ENCODE measurements at regions not wholly inside any gene's neighbourhood (a gene's known extent, or its start where the extent isn't known, plus 50 kb on each side); places are given as distances from the start of the nearest gene placed in this dataset.
"Not testable (repeated sequence)": the region's sequence is repeated elsewhere in the genome, so short reads cannot be mapped to it uniquely, and the experiment has no call there.

- no peaks in the 10 kb centered on the region for H3K27me3 ChIP-seq (ENCODE audit: control insufficient read depth, insufficient read depth, low read length)
- H3K4me1 ChIP-seq (ENCODE audit: control insufficient read depth, insufficient read depth, low read length) = no peaks in the 10 kb centered on the region
- H3K4me3 ChIP-seq (ENCODE audit: low read length) = no peak overlapping the region
- DNase-seq = no peak
- no peaks in the 10 kb centered on the region for H3K36me3 ChIP-seq (ENCODE audit: control insufficient read depth, insufficient read depth, low read length)
- no CpG with 5 or more reads among the region's 3 CpGs for WGBS (ENCODE audit: insufficient coverage, low lambda C conversion rate)
- H3K9me3 ChIP-seq (ENCODE audit: control insufficient read depth, low read depth, low read length) = no peaks in the 10 kb centered on the region
- H3K27ac ChIP-seq (ENCODE audit: low read length) = no peak overlapping the region
Measured at GRCh38 chr11:37286890-37287289, 688.9 kb upstream of the RAG2 start.

GRCh38 chr11:37282367-37282766 lies 684.3 kb upstream of the RAG2 start:
- no peak overlapping the region for H3K27ac ChIP-seq (ENCODE audit: low read length)
- no peak overlapping the region for H3K4me3 ChIP-seq (ENCODE audit: low read length)
- no peak for DNase-seq
- H3K4me1 ChIP-seq (ENCODE audit: control insufficient read depth, insufficient read depth, low read length) = no peaks in the 10 kb centered on the region
- H3K36me3 ChIP-seq (ENCODE audit: control insufficient read depth, insufficient read depth, low read length) = no peaks in the 10 kb centered on the region
- H3K27me3 ChIP-seq (ENCODE audit: control insufficient read depth, insufficient read depth, low read length) = no peaks in the 10 kb centered on the region
- H3K9me3 ChIP-seq (ENCODE audit: control insufficient read depth, low read depth, low read length) = no peaks in the 10 kb centered on the region

DNA sequence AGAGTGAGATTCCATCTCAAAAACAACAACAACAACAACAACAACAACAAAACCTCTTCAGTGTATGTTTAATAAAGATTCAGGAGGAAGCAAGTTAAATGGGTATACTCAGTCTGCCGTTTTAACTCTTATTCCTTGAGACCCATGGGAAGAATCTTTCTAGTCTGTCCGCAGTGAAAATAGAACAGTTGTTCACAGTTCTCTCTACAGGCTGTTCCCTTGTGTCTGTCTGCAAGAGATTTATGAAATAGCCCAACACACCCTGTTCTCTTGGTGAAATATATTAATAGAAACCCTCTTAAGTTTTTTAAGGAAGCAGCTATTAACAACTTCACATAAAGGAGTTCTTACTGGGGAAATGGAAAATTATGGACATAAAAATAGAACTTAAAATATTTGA lies 682.2 kb upstream of the RAG2 start:
- Histone ChIP-seq H3K27ac (ENCODE audit: low read length) (no peak overlapping the region), H3K36me3 (ENCODE audit: control insufficient read depth, insufficient read depth, low read length) (no peaks in the 10 kb centered on the region), H3K4me1 (ENCODE audit: control insufficient read depth, insufficient read depth, low read length) (no peaks in the 10 kb centered on the region), H3K27me3 (ENCODE audit: control insufficient read depth, insufficient read depth, low read length) (no peaks in the 10 kb centered on the region), H3K9me3 (ENCODE audit: control insufficient read depth, low read depth, low read length) (no peaks in the 10 kb centered on the region), H3K4me3 (ENCODE audit: low read length) (no peak overlapping the region)
- whole genome bisulfite sequencing (ENCODE audit: insufficient coverage, low lambda C conversion rate) = no CpG with 5 or more reads among the region's 2 CpGs
- DNase-seq = no peak

DNA sequence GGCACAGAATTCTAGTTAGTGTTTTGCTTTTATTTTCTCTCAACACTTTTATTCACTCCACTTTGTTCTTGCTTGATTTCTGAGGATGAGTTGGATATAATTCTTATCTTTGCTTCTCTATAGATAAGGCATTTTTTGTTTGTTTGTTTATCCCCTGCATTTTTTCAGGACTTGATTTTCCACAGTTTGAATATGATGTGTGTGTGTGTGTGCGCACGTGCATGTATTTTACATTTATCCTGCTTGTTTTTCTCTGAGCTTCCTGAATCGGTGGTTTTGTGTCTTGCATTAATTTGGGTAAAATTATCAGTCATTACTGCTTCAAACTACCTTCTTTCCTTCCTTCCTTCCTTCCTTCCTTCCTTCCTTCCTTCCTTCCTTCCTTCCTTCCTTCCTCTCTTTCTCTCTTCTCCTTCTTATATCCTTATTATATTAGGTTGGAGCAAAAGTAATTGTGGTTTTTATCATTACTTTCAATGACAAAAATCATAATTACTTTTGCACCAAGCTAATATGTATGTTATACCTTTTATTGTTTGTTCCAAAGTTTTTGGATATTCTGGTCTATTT lies 679.9 kb upstream of the RAG2 start:
- no peak for DNase-seq
- H3K36me3 ChIP-seq (ENCODE audit: control insufficient read depth, insufficient read depth, low read length) = no peaks in the 10 kb centered on the region
- no peaks in the 10 kb centered on the region for H3K9me3 ChIP-seq (ENCODE audit: control insufficient read depth, low read depth, low read length)
- H3K4me1 ChIP-seq (ENCODE audit: control insufficient read depth, insufficient read depth, low read length) = no peaks in the 10 kb centered on the region
- H3K4me3 ChIP-seq (ENCODE audit: low read length) = no peak overlapping the region
- H3K27ac ChIP-seq (ENCODE audit: low read length) = no peak overlapping the region
- WGBS (ENCODE audit: insufficient coverage, low lambda C conversion rate) = 100% methylated on average over 1 of the region's 3 CpGs
- H3K27me3 ChIP-seq (ENCODE audit: control insufficient read depth, insufficient read depth, low read length) = no peaks in the 10 kb centered on the region

DNA sequence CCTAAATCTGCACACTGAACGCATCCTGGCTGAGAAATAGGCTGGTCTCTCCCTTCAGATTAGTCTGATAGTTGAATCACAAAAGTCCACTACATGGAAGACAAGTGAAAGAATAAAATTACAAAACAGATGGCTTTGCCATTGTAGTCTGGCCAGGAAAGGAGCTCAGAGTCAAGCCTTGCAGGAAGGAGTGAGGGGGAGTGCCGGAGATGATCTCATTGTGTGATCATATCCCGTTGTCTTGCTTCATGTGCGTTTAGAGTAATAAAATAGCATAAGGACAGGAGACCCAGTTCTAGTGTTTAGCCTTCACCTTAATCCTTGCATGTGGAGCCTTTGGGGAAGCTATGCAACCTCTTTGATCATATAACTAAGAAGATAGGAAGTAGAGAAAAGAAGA lies 666.7 kb upstream of the RAG2 start:
- no CpG with 5 or more reads among the region's 4 CpGs for WGBS (ENCODE audit: insufficient coverage, low lambda C conversion rate)
- Histone ChIP-seq H3K4me3 (ENCODE audit: low read length) (no peak overlapping the region), H3K27ac (ENCODE audit: low read length) (no peak overlapping the region)

DNA sequence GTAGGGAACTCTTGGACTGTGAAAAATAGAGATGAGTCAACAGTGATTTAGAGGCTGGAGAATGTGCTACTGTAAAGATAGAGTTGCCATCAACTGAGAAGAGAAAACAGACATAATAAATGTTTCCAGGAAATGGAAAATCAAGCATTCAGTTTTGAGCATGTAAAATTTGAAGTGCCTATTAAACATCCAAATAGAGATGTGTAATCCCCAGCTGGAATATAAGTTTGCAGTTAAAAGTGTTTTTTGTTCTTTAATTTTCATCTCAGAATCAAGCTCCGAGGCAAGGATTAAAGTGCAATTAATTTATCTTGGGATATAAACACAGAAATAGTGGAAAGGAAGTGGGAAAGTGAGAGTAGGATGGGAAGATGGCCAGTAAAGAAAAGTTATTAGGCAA lies 666.0 kb upstream of the RAG2 start:
- Histone ChIP-seq H3K4me1 (ENCODE audit: control insufficient read depth, insufficient read depth, low read length) (no peaks in the 10 kb centered on the region), H3K9me3 (ENCODE audit: control insufficient read depth, low read depth, low read length) (no peaks in the 10 kb centered on the region), H3K27ac (ENCODE audit: low read length) (no peak overlapping the region), H3K4me3 (ENCODE audit: low read length) (no peak overlapping the region), H3K36me3 (ENCODE audit: control insufficient read depth, insufficient read depth, low read length) (no peaks in the 10 kb centered on the region), H3K27me3 (ENCODE audit: control insufficient read depth, insufficient read depth, low read length) (no peaks in the 10 kb centered on the region)
- 85% methylated on average over 1 of the region's 1 CpG for WGBS (ENCODE audit: insufficient coverage, low lambda C conversion rate)
- no peak for DNase-seq

More for the DNA sequence above, 666.7 kb upstream of the RAG2 start:
- H3K9me3 ChIP-seq (ENCODE audit: control insufficient read depth, low read depth, low read length) = no peaks in the 10 kb centered on the region
- no peaks in the 10 kb centered on the region for H3K36me3 ChIP-seq (ENCODE audit: control insufficient read depth, insufficient read depth, low read length)
- H3K27me3 ChIP-seq (ENCODE audit: control insufficient read depth, insufficient read depth, low read length) = no peaks in the 10 kb centered on the region
- H3K4me1 ChIP-seq (ENCODE audit: control insufficient read depth, insufficient read depth, low read length) = no peaks in the 10 kb centered on the region
- DNase-seq = no peak

DNA sequence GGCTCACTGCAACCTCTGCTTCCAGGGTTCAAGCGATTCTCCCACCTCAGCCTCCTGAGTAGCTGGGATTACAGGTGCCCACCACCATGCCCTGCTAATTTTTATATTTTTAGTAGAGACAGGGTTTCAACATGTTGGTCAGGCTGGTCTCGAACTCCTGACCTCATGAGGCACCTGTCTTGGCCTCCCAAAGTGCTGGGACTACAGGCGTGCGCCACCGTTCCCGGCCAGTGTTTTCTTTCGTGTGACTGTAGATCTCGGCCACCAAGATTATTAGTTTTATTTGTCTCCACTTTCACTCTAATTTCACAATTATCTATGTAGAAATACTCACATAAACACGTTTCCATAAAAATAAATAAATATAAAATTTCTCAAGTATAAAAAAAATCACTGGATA lies 665.4 kb upstream of the RAG2 start:
- WGBS (ENCODE audit: insufficient coverage, low lambda C conversion rate) = 80% methylated on average over 5 of the region's 9 CpGs
- H3K4me1 ChIP-seq (ENCODE audit: control insufficient read depth, insufficient read depth, low read length); H3K4me3 ChIP-seq (ENCODE audit: low read length); H3K36me3 ChIP-seq (ENCODE audit: control insufficient read depth, insufficient read depth, low read length); H3K9me3 ChIP-seq (ENCODE audit: control insufficient read depth, low read depth, low read length); H3K27me3 ChIP-seq (ENCODE audit: control insufficient read depth, insufficient read depth, low read length); DNase-seq; H3K27ac ChIP-seq (ENCODE audit: low read length): not testable (repeated sequence)

GRCh38 chr11:37259734-37260133 lies 661.7 kb upstream of the RAG2 start:
- no peak for DNase-seq
- H3K36me3 ChIP-seq (ENCODE audit: control insufficient read depth, insufficient read depth, low read length) = no peaks in the 10 kb centered on the region
- no peaks in the 10 kb centered on the region for H3K27me3 ChIP-seq (ENCODE audit: control insufficient read depth, insufficient read depth, low read length)
- no CpG with 5 or more reads among the region's 3 CpGs for WGBS (ENCODE audit: insufficient coverage, low lambda C conversion rate)
- H3K27ac ChIP-seq (ENCODE audit: low read length) = no peak overlapping the region
- H3K9me3 ChIP-seq (ENCODE audit: control insufficient read depth, low read depth, low read length) = no peaks in the 10 kb centered on the region
- H3K4me3 ChIP-seq (ENCODE audit: low read length) = no peak overlapping the region
- no peaks in the 10 kb centered on the region for H3K4me1 ChIP-seq (ENCODE audit: control insufficient read depth, insufficient read depth, low read length)

- Histone ChIP-seq H3K27me3 (ENCODE audit: control insufficient read depth, insufficient read depth, low read length) (no peaks in the 10 kb centered on the region), H3K36me3 (ENCODE audit: control insufficient read depth, insufficient read depth, low read length) (no peaks in the 10 kb centered on the region), H3K9me3 (ENCODE audit: control insufficient read depth, low read depth, low read length) (peaks cover 5% of the 10 kb centered on the region), H3K27ac (ENCODE audit: low read length) (no peak overlapping the region), H3K4me3 (ENCODE audit: low read length) (no peak overlapping the region), H3K4me1 (ENCODE audit: control insufficient read depth, insufficient read depth, low read length) (no peaks in the 10 kb centered on the region)
- DNase-seq = no peak
- WGBS (ENCODE audit: insufficient coverage, low lambda C conversion rate) = no CpG with 5 or more reads among the region's 2 CpGs
Measured at GRCh38 chr11:37248145-37248544, 650.1 kb upstream of the RAG2 start.

DNA sequence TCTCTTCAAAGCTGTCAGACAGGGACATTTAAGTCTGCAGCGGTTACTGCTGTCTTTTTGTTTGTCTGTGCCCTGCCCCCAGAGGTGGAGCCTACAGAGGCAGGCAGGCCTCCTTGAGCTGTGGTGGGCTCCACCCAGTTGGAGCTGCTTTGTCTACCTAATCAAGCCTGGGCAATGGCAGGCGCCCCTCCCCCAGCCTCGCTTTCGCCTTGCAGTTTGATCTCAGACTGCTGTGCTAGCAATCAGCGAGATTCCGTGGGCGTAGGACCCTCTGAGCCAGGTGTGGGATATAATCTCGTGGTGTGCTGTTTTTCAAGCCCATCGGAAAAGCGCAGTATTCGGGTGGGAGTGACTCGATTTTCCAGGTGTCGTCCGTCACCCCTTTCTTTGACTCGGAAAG lies 648.1 kb upstream of the RAG2 start:
- not testable (repeated sequence) for H3K9me3 ChIP-seq (ENCODE audit: control insufficient read depth, low read depth, low read length); H3K4me3 ChIP-seq (ENCODE audit: low read length); H3K4me1 ChIP-seq (ENCODE audit: control insufficient read depth, insufficient read depth, low read length); H3K36me3 ChIP-seq (ENCODE audit: control insufficient read depth, insufficient read depth, low read length); H3K27ac ChIP-seq (ENCODE audit: low read length); H3K27me3 ChIP-seq (ENCODE audit: control insufficient read depth, insufficient read depth, low read length); DNase-seq
- no CpG with 5 or more reads among the region's 15 CpGs for whole genome bisulfite sequencing (ENCODE audit: insufficient coverage, low lambda C conversion rate)

DNA sequence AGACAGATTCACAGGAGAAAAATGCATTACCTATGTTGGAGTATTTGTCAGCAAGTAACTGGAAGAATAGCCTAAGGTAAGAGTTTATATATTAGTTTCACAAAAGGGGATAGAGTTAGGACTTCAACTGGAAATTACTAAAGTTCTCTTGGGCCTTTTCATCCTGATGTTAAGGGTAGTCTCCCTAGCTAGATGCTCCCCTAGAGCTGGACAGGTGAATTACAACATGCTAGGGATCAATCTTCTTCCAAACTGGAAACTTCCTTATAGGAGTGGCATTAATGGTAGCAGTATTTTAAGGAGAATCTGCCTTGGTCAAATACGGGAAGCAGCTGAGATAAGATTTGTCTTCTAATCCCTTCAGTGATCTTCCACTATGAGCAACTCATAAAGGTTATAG lies 632.8 kb upstream of the RAG2 start:
- no peaks in the 10 kb centered on the region for H3K4me1 ChIP-seq (ENCODE audit: control insufficient read depth, insufficient read depth, low read length)
- H3K27me3 ChIP-seq (ENCODE audit: control insufficient read depth, insufficient read depth, low read length) = no peaks in the 10 kb centered on the region
- no peak overlapping the region for H3K4me3 ChIP-seq (ENCODE audit: low read length)
- no peak overlapping the region for H3K27ac ChIP-seq (ENCODE audit: low read length)
- no peaks in the 10 kb centered on the region for H3K36me3 ChIP-seq (ENCODE audit: control insufficient read depth, insufficient read depth, low read length)
- DNase-seq = no peak
- 100% methylated on average over 1 of the region's 1 CpG for WGBS (ENCODE audit: insufficient coverage, low lambda C conversion rate)
- H3K9me3 ChIP-seq (ENCODE audit: control insufficient read depth, low read depth, low read length) = no peaks in the 10 kb centered on the region
